Inferior parietal cortex (tissue), 1 donor: ENCODE measurements at regions not wholly inside any gene's neighbourhood (a gene's known extent, or its start where the extent isn't known, plus 50 kb on each side); places are given as distances from the start of the nearest gene placed in this dataset.

ENCODE experiments used
- DNase-seq: peaks from one replicate; pipeline ENCODE4 v3.0.0-alpha.2; 2016; ENCODE audit errors: extremely low spot score

GRCh38 chr2:150109028-150109427, 378.4 kb downstream of the RND3 start:
- no peak for DNase-seq

- DNase-seq: no peak
These were observed 379.7 kb downstream of the RND3 start for GRCh38 chr2:150107816-150108215.

- no peak for DNase-seq
These were observed 380.3 kb downstream of the RND3 start for GRCh38 chr2:150107170-150107569.

GRCh38 chr2:150101947-150102346, 385.5 kb downstream of the RND3 start:
- no peak for DNase-seq

- no peak for DNase-seq
These were observed 386.6 kb downstream of the RND3 start for GRCh38 chr2:150100834-150101233.

- no peak for DNase-seq
These were observed 387.1 kb downstream of the RND3 start for GRCh38 chr2:150100336-150100735.

GRCh38 chr2:150099805-150100204, 387.7 kb downstream of the RND3 start:
- no peak for DNase-seq

- DNase-seq: no peak
These were observed 389.5 kb downstream of the RND3 start for GRCh38 chr2:150097901-150098531.

- DNase-seq: no peak
These were observed 390.1 kb downstream of the RND3 start for GRCh38 chr2:150097402-150097801.

- no peak for DNase-seq
These were observed 391.9 kb downstream of the RND3 start for GRCh38 chr2:150095361-150096095.

GRCh38 chr2:150091846-150092245, 395.6 kb downstream of the RND3 start:
- DNase-seq: no peak

GRCh38 chr2:150090031-150090430, 397.4 kb downstream of the RND3 start:
- DNase-seq: no peak

GRCh38 chr2:150088538-150088937, 398.9 kb downstream of the RND3 start:
- no peak for DNase-seq

GRCh38 chr2:150085478-150085877, 402.0 kb downstream of the RND3 start:
- DNase-seq: no peak

GRCh38 chr2:150081775-150082481, 405.5 kb downstream of the RND3 start:
- no peak for DNase-seq

- no peak for DNase-seq
These were observed 411.2 kb downstream of the RND3 start for GRCh38 chr2:150076281-150076680.

- no peak for DNase-seq
These were observed 411.6 kb downstream of the RND3 start for GRCh38 chr2:150075831-150076230.

- no peak for DNase-seq
These were observed 421.0 kb downstream of the RND3 start for GRCh38 chr2:150066490-150066889.

GRCh38 chr2:150063931-150064548, 423.4 kb downstream of the RND3 start:
- no peak for DNase-seq

GRCh38 chr2:150063432-150063889, 424.0 kb downstream of the RND3 start:
- DNase-seq: no peak

- no peak for DNase-seq
These were observed 425.1 kb downstream of the RND3 start for GRCh38 chr2:150062416-150062815.

GRCh38 chr2:150060341-150060740, 427.1 kb downstream of the RND3 start:
- DNase-seq: peak; percentile 23
